K562 (cell line): ENCODE measurements at regions not wholly inside any gene's neighbourhood (a gene's known extent, or its start where the extent isn't known, plus 50 kb on each side); places are given as distances from the start of the nearest gene placed in this dataset.
A peak's percentile ranks its signal among the peaks of the same experiment; 100 is the strongest.

Experiments used
- CBFA2T3 ChIP-seq: fragments of 450-650 bp; IDR thresholded peaks from 2 replicates; pipeline ENCODE4 v1.6.1; 2017
- DNMT1 ChIP-seq: fragments of 450-650 bp; IDR thresholded peaks from 2 replicates; pipeline ENCODE4 v1.6.1; 2016; ENCODE audit warnings: antibody characterized with exemption, mild to moderate bottlenecking
- EHMT2 ChIP-seq: fragments of 450-650 bp; IDR thresholded peaks from 2 replicates; pipeline ENCODE4 v1.6.1; 2018; ENCODE audit warnings: antibody characterized with exemption
- EP300 ChIP-seq: IDR thresholded peaks from 2 replicates; pipeline ENCODE4 v1.6.1; 2012; ENCODE audit warnings: low read length, improper control_type of control experiment
- JUND ChIP-seq, 2 experiments: IDR thresholded peaks; 2 replicates in 1 of 2; 3 replicates in 1 of 2; pipeline ENCODE4 v1.6.1; 2011; ENCODE audit warnings: borderline replicate concordance in 2 of 2, low read depth in 2 of 2, low read length in 2 of 2, improper control_type of control experiment in 1 of 2, missing biosample characterization in 1 of 2, missing genetic modification characterization in 1 of 2, missing genetic modification reagents in 1 of 2
- MCM3 ChIP-seq: fragments of 450-650 bp; IDR thresholded peaks from 2 replicates; pipeline ENCODE4 v1.6.1; 2016
- MEIS2 ChIP-seq: fragments of 450-650 bp; IDR thresholded peaks from 2 replicates; pipeline ENCODE4 v1.6.1; 2014; ENCODE audit warnings: mild to moderate bottlenecking; ENCODE audit not compliant: partially characterized antibody
- MTA3 ChIP-seq: fragments of 450-650 bp; formaldehyde crosslinking; IDR thresholded peaks from 2 replicates; pipeline ENCODE4 v1.6.1; 2017; ENCODE audit warnings: mild to moderate bottlenecking, borderline replicate concordance
- NCOA2 ChIP-seq, 2 experiments: fragments of 450-650 bp; IDR thresholded peaks; 2 replicates each; pipeline ENCODE4 v1.6.1; 2018; ENCODE audit warnings: mild to moderate bottlenecking in 2 of 2, moderate library complexity in 1 of 2; ENCODE audit not compliant: partially characterized antibody in 2 of 2
- SMAD4 ChIP-seq: fragments of 250-450 bp; sonication (Bioruptor Pico); conservative IDR thresholded peaks from 2 replicates; pipeline ENCODE4 v1.8.0; 2021; ENCODE audit warnings: inconsistent platforms, mild to moderate bottlenecking, moderate library complexity
- ZNF584 ChIP-seq: fragments of 200-800 bp; sonication (Bioruptor generic); IDR thresholded peaks from 2 replicates; pipeline ENCODE4 v1.6.1; 2016; ENCODE audit warnings: low read depth, mild to moderate bottlenecking, missing genetic modification characterization, missing compliant biosample characterization
- TF ChIP-seq, protein P1 (sequence below): fragments of 450-650 bp; conservative IDR thresholded peaks from 2 replicates; pipeline ENCODE4 v1.6.1; 2016; ENCODE audit warnings: missing genetic modification characterization, low read depth, mild to moderate bottlenecking, control low read depth, missing compliant biosample characterization
- TF ChIP-seq, protein P2 (sequence below): IDR thresholded peaks from 2 replicates; pipeline ENCODE4 v1.6.1; 2012; ENCODE audit warnings: low read depth, low read length, improper control_type of control experiment, borderline replicate concordance
- TF ChIP-seq, protein P3 (sequence below): fragments of 450-650 bp; IDR thresholded peaks from 2 replicates; pipeline ENCODE4 v1.6.1; 2016; ENCODE audit warnings: mild to moderate bottlenecking, moderate library complexity

DNA sequence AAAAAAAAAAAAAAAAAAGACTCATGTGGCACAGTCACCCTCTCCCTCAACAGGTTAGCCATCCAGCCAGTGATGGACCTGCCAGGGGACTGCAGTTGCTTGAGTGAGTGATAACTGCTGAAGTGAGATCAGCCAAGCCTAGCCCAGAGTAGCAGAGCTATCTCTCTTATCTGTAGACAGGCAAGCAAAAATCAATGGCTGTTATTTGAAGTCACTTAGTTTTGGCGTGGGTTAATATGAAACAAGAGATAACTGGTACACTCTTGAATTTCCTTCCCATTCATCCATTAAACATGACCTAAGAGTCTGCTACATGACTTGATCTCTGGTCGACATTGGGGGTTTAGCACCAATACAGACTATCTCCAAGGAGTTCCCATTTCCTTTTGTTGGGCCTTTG, 51.2 kb upstream of the TNIK start (continued):
- TF ChIP-seq MEIS2 (peak; percentile 71), MCM3 (no peak), EP300 (peak; percentile 68; the same call in 1 of the 2 replicates), NCOA2 (IDR thresholded peaks at IDR 0.05; ENCODE audit: partially characterized antibody in 2 of 2) (no peak), EHMT2 (peak; percentile 56; the same call in 1 of the 2 replicates), ZNF584 (no peak), CBFA2T3 (peak; percentile 79), DNMT1 (no peak), JUND (IDR thresholded peaks at IDR 0.05; ENCODE audit: borderline replicate concordance, low read depth, low read length) (peak; percentile 56), JUND (tag; IDR thresholded peaks at IDR 0.05; ENCODE audit: borderline replicate concordance, low read depth, low read length) (peak; percentile 68; the same call in 2 of the 3 replicates), MTA3 (0 out of 2 replicates have a peak, but pooled peaks have one; percentile 25), SMAD4 (0 out of 2 replicates have a peak, but pooled peaks have one; percentile 41)
- TF ChIP-seq, protein P1, sequence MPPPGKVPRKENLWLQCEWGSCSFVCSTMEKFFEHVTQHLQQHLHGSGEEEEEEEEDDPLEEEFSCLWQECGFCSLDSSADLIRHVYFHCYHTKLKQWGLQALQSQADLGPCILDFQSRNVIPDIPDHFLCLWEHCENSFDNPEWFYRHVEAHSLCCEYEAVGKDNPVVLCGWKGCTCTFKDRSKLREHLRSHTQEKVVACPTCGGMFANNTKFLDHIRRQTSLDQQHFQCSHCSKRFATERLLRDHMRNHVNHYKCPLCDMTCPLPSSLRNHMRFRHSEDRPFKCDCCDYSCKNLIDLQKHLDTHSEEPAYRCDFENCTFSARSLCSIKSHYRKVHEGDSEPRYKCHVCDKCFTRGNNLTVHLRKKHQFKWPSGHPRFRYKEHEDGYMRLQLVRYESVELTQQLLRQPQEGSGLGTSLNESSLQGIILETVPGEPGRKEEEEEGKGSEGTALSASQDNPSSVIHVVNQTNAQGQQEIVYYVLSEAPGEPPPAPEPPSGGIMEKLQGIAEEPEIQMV (tag), result 0 out of 2 replicates have a peak, but pooled peaks have one; percentile 6
- TF ChIP-seq, protein P2, sequence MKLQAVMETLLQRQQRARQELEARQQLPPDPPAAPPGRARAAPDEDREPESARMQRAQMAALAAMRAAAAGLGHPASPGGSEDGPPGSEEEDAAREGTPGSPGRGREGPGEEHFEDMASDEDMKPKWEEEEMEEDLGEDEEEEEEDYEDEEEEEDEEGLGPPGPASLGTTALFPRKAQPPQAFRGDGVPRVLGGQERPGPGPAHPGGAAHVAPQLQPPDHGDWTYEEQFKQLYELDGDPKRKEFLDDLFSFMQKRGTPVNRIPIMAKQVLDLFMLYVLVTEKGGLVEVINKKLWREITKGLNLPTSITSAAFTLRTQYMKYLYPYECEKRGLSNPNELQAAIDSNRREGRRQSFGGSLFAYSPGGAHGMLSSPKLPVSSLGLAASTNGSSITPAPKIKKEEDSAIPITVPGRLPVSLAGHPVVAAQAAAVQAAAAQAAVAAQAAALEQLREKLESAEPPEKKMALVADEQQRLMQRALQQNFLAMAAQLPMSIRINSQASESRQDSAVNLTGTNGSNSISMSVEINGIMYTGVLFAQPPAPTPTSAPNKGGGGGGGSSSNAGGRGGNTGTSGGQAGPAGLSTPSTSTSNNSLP, result 0 out of 2 replicates have a peak, but pooled peaks have one; percentile 43
- TF ChIP-seq, protein P3, sequence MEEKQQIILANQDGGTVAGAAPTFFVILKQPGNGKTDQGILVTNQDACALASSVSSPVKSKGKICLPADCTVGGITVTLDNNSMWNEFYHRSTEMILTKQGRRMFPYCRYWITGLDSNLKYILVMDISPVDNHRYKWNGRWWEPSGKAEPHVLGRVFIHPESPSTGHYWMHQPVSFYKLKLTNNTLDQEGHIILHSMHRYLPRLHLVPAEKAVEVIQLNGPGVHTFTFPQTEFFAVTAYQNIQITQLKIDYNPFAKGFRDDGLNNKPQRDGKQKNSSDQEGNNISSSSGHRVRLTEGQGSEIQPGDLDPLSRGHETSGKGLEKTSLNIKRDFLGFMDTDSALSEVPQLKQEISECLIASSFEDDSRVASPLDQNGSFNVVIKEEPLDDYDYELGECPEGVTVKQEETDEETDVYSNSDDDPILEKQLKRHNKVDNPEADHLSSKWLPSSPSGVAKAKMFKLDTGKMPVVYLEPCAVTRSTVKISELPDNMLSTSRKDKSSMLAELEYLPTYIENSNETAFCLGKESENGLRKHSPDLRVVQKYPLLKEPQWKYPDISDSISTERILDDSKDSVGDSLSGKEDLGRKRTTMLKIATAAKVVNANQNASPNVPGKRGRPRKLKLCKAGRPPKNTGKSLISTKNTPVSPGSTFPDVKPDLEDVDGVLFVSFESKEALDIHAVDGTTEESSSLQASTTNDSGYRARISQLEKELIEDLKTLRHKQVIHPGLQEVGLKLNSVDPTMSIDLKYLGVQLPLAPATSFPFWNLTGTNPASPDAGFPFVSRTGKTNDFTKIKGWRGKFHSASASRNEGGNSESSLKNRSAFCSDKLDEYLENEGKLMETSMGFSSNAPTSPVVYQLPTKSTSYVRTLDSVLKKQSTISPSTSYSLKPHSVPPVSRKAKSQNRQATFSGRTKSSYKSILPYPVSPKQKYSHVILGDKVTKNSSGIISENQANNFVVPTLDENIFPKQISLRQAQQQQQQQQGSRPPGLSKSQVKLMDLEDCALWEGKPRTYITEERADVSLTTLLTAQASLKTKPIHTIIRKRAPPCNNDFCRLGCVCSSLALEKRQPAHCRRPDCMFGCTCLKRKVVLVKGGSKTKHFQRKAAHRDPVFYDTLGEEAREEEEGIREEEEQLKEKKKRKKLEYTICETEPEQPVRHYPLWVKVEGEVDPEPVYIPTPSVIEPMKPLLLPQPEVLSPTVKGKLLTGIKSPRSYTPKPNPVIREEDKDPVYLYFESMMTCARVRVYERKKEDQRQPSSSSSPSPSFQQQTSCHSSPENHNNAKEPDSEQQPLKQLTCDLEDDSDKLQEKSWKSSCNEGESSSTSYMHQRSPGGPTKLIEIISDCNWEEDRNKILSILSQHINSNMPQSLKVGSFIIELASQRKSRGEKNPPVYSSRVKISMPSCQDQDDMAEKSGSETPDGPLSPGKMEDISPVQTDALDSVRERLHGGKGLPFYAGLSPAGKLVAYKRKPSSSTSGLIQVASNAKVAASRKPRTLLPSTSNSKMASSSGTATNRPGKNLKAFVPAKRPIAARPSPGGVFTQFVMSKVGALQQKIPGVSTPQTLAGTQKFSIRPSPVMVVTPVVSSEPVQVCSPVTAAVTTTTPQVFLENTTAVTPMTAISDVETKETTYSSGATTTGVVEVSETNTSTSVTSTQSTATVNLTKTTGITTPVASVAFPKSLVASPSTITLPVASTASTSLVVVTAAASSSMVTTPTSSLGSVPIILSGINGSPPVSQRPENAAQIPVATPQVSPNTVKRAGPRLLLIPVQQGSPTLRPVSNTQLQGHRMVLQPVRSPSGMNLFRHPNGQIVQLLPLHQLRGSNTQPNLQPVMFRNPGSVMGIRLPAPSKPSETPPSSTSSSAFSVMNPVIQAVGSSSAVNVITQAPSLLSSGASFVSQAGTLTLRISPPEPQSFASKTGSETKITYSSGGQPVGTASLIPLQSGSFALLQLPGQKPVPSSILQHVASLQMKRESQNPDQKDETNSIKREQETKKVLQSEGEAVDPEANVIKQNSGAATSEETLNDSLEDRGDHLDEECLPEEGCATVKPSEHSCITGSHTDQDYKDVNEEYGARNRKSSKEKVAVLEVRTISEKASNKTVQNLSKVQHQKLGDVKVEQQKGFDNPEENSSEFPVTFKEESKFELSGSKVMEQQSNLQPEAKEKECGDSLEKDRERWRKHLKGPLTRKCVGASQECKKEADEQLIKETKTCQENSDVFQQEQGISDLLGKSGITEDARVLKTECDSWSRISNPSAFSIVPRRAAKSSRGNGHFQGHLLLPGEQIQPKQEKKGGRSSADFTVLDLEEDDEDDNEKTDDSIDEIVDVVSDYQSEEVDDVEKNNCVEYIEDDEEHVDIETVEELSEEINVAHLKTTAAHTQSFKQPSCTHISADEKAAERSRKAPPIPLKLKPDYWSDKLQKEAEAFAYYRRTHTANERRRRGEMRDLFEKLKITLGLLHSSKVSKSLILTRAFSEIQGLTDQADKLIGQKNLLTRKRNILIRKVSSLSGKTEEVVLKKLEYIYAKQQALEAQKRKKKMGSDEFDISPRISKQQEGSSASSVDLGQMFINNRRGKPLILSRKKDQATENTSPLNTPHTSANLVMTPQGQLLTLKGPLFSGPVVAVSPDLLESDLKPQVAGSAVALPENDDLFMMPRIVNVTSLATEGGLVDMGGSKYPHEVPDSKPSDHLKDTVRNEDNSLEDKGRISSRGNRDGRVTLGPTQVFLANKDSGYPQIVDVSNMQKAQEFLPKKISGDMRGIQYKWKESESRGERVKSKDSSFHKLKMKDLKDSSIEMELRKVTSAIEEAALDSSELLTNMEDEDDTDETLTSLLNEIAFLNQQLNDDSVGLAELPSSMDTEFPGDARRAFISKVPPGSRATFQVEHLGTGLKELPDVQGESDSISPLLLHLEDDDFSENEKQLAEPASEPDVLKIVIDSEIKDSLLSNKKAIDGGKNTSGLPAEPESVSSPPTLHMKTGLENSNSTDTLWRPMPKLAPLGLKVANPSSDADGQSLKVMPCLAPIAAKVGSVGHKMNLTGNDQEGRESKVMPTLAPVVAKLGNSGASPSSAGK, result 0 out of 2 replicates have a peak, but pooled peaks have one; percentile 6
